Gastrocnemius medialis (tissue), 4 donors: ENCODE measurements at regions not wholly inside any gene's neighbourhood (a gene's known extent, or its start where the extent isn't known, plus 50 kb on each side); places are given as distances from the start of the nearest gene placed in this dataset.

Experiments used
- CTCF ChIP-seq, 5 experiments: fragments of 450-650 bp in 3 of 5; fragments of 200-600 bp in 2 of 5; sonication (generic) in 2 of 5; IDR thresholded peaks in 4 of 5; conservative IDR thresholded peaks in 1 of 5; 1 replicate in 4 of 5; 2 replicates in 1 of 5; pipeline ENCODE4 v1.5.1; 2016 to 2019; ENCODE audit warnings: antibody characterized with exemption in 5 of 5, mild to moderate bottlenecking in 3 of 5, moderate library complexity in 3 of 5
- POLR2A ChIP-seq, 2 donors: fragments of 450-650 bp; IDR thresholded peaks; one replicate each; pipeline ENCODE4 v1.6.1; 2017; ENCODE audit warnings: antibody characterized with exemption in 2 of 2, mild to moderate bottlenecking in 2 of 2, moderate library complexity in 2 of 2

GRCh38 chr3:64417816-64418215 lies 192.6 kb upstream of the PRICKLE2 start:
- TF ChIP-seq CTCF (IDR thresholded peaks at IDR 0.05 in 4 of 5, conservative IDR thresholded peaks at IDR 0.05 in 1 of 5) (no peak), POLR2A (IDR thresholded peaks at IDR 0.05) (no peak)
